H1 (cell line): ENCODE measurements at regions not wholly inside any gene's neighbourhood (a gene's known extent, or its start where the extent isn't known, plus 50 kb on each side); places are given as distances from the start of the nearest gene placed in this dataset.

Experiments
- CTCF ChIA-PET: fragments of 300-600 bp; sonication (Branson Sonifier 250); formaldehyde crosslinking; loops from one replicate; lab custom pipeline; 2021; ENCODE audit not compliant: partially characterized antibody; lab: Charles Lee
- POLR2A ChIA-PET: fragments of 300-600 bp; sonication (Branson Sonifier 250); formaldehyde crosslinking; loops from one replicate; lab custom pipeline; 2021; ENCODE audit warnings: inconsistent platforms; ENCODE audit not compliant: partially characterized antibody; lab: Charles Lee
- DNase-seq, 2 experiments: peaks; one replicate each; pipeline versions ENCODE4 v3.0.0 to v3.0.0-alpha.2; 2010 to 2022; ENCODE audit warnings: low spot score in 2 of 2, low read depth in 1 of 2, mixed read lengths in 1 of 2
- FAIRE-seq: peaks from 2 replicates; lab custom pipeline; 2011; peaks lifted over from hg19 to GRCh38; lab: Jason Lieb, UNC
- H2AFZ ChIP-seq: 2 replicates; pipeline ENCODE4 v1.8.1; 2012; ENCODE audit warnings: low read length, inconsistent platforms
- H2AK5ac ChIP-seq: 2 replicates; pipeline ENCODE4 v1.6.1; 2013; ENCODE audit warnings: low read depth, low read length
- H2BK120ac ChIP-seq: replicated peaks from 2 replicates; pipeline ENCODE3; 2013; ENCODE audit warnings: low read depth, low read length, inconsistent platforms
- H2BK12ac ChIP-seq: 2 replicates; pipeline ENCODE4 v1.6.1; 2013; ENCODE audit warnings: low read depth, low read length
- H2BK15ac ChIP-seq: 2 replicates; pipeline ENCODE4 v1.6.1; 2013; ENCODE audit warnings: low read length
- H2BK20ac ChIP-seq: 2 replicates; pipeline ENCODE4 v1.6.1; 2013; ENCODE audit warnings: low read length
- H2BK5ac ChIP-seq: 2 replicates; pipeline ENCODE4 v1.6.1; 2013; ENCODE audit warnings: low read depth, low read length
- H3K14ac ChIP-seq: 2 replicates; pipeline ENCODE4 v1.6.1; 2013; ENCODE audit warnings: inconsistent platforms; ENCODE audit not compliant: insufficient read length
- H3K18ac ChIP-seq: 2 replicates; pipeline ENCODE4 v1.6.1; 2013; ENCODE audit warnings: low read length; ENCODE audit errors: extremely low read depth
- H3K23ac ChIP-seq: 2 replicates; pipeline ENCODE4 v1.6.1; 2013; ENCODE audit warnings: inconsistent platforms; ENCODE audit not compliant: insufficient read length
- H3K23me2 ChIP-seq: 2 replicates; pipeline ENCODE4 v1.6.1; 2013; ENCODE audit warnings: low read depth, low read length
- H3K27ac ChIP-seq: 2 replicates; pipeline ENCODE4 v1.6.1; 2011; ENCODE audit warnings: low read depth, low read length, inconsistent platforms
- H3K27me3 ChIP-seq, 4 experiments: replicated peaks in 1 of 4; 1 replicate in 1 of 4; 2 replicates in 3 of 4; pipeline versions ENCODE4 v1.6.1 to v1.8.1; 2011 to 2013; ENCODE audit warnings: low read length in 3 of 4, mild to moderate bottlenecking in 3 of 4, inconsistent platforms in 2 of 4, mixed read lengths in 2 of 4, moderate library complexity in 1 of 4; ENCODE audit not compliant: control insufficient read depth in 3 of 4, insufficient read depth in 3 of 4; ENCODE audit errors: extremely low read depth in 1 of 4
- H3K36me3 ChIP-seq, 4 experiments: 2 replicates each; pipeline versions ENCODE4 v1.6.1 to v1.8.1; 2011 to 2013; ENCODE audit warnings: mild to moderate bottlenecking in 4 of 4, low read length in 3 of 4, moderate library complexity in 2 of 4, control low read depth in 1 of 4, inconsistent platforms in 1 of 4; ENCODE audit not compliant: insufficient read depth in 4 of 4, control insufficient read depth in 2 of 4
- H3K4ac ChIP-seq: replicated peaks from 2 replicates; pipeline ENCODE3; 2013; ENCODE audit warnings: low read length, low read depth, mixed read lengths, inconsistent platforms; ENCODE audit not compliant: insufficient read length
- H3K4me1 ChIP-seq, 4 experiments: replicated peaks in 1 of 4; 1 replicate in 1 of 4; 2 replicates in 3 of 4; pipeline versions ENCODE4 v1.6.1 to v1.8.1; 2011 to 2013; ENCODE audit warnings: low read length in 3 of 4, inconsistent platforms in 2 of 4, mixed read lengths in 1 of 4; ENCODE audit not compliant: insufficient read depth in 4 of 4, control insufficient read depth in 3 of 4
- H3K4me2 ChIP-seq, 2 experiments: 2 replicates each; pipeline versions ENCODE4 v1.6.1 to v1.8.1; 2011 to 2013; ENCODE audit warnings: low read depth in 2 of 2, low read length in 2 of 2, control low read depth in 1 of 2, inconsistent platforms in 1 of 2, mild to moderate bottlenecking in 1 of 2; ENCODE audit not compliant: insufficient read depth in 1 of 2
- H3K4me3 ChIP-seq, 4 experiments: fragments of 200-600, 300-600 bp in 1 of 4; sonication (generic), shearing (Covaris generic), sonication (Bioruptor Twin) in 1 of 4; 2 replicates each; pipeline versions ENCODE4 v1.5.1 to v1.8.1; 2011 to 2016; ENCODE audit warnings: low read length in 4 of 4, low read depth in 3 of 4, control low read depth in 2 of 4, inconsistent platforms in 2 of 4, mild to moderate bottlenecking in 2 of 4, mixed read lengths in 1 of 4, moderate library complexity in 1 of 4; ENCODE audit not compliant: insufficient read depth in 2 of 4; ENCODE audit errors: extremely low read depth in 1 of 4
- H3K56ac ChIP-seq: replicated peaks from 2 replicates; pipeline ENCODE3; 2013; ENCODE audit warnings: low read depth, mild to moderate bottlenecking, mixed read lengths, low read length, inconsistent platforms; ENCODE audit not compliant: insufficient read length
- H3K79me1 ChIP-seq: 2 replicates; pipeline ENCODE4 v1.6.1; 2013; ENCODE audit warnings: low read depth, low read length, control low read depth
- H3K79me2 ChIP-seq, 2 experiments: 2 replicates each; pipeline versions ENCODE4 v1.6.1 to v1.8.1; 2012 to 2013; ENCODE audit warnings: low read length in 2 of 2, mild to moderate bottlenecking in 2 of 2, inconsistent platforms in 1 of 2; ENCODE audit not compliant: insufficient read depth in 2 of 2, control insufficient read depth in 1 of 2
- H3K9ac ChIP-seq, 4 experiments: replicated peaks in 1 of 4; 1 replicate in 1 of 4; 2 replicates in 3 of 4; pipeline versions ENCODE4 v1.6.1 to v1.8.1; 2011 to 2013; ENCODE audit warnings: low read depth in 3 of 4, low read length in 3 of 4, control low read depth in 2 of 4, mild to moderate bottlenecking in 2 of 4, moderate library complexity in 2 of 4, inconsistent platforms in 1 of 4; ENCODE audit errors: extremely low read depth in 1 of 4
- H3K9me3 ChIP-seq, 2 experiments: 2 replicates each; pipeline versions ENCODE4 v1.6.1 to v1.8.1; 2012 to 2013; ENCODE audit warnings: mild to moderate bottlenecking in 2 of 2, moderate library complexity in 2 of 2, control low read depth in 1 of 2, inconsistent platforms in 1 of 2, low read depth in 1 of 2, low read length in 1 of 2, mixed read lengths in 1 of 2; ENCODE audit not compliant: insufficient read depth in 2 of 2
- H4K20me1 ChIP-seq, 2 experiments: replicated peaks in 1 of 2; 2 replicates each; pipeline versions ENCODE3 to v1.8.1; 2011 to 2013; ENCODE audit warnings: inconsistent platforms in 2 of 2, low read length in 2 of 2, mild to moderate bottlenecking in 1 of 2; ENCODE audit not compliant: insufficient read depth in 2 of 2, control insufficient read depth in 1 of 2
- H4K5ac ChIP-seq: 2 replicates; pipeline ENCODE4 v1.6.1; 2013; ENCODE audit warnings: low read length, low read depth, mixed read lengths, inconsistent platforms; ENCODE audit not compliant: insufficient read length
- H4K8ac ChIP-seq: 2 replicates; pipeline ENCODE4 v1.8.0; 2013; ENCODE audit warnings: mild to moderate bottlenecking, moderate library complexity, low read length, inconsistent platforms; ENCODE audit not compliant: insufficient read depth; ENCODE audit errors: extremely low read depth
- H4K91ac ChIP-seq: replicated peaks from 2 replicates; pipeline ENCODE3; 2013; ENCODE audit warnings: low read length, mixed read lengths, inconsistent platforms; ENCODE audit not compliant: insufficient read length
- HDAC6 ChIP-seq: IDR thresholded peaks from one replicate; pipeline ENCODE4 v1.7.1; 2012; ENCODE audit warnings: low read depth, mild to moderate bottlenecking, inconsistent platforms, low read length, moderate library complexity
- SIX5 ChIP-seq: IDR thresholded peaks from 2 replicates; pipeline ENCODE4 v1.6.1; 2011; ENCODE audit warnings: mild to moderate bottlenecking, low read depth, low read length
- WGBS, 2 experiments: shearing (Covaris generic) in 1 of 2; methylation state at CpG; one replicate each; pipeline versions ENCODE4 v1.1.6 to v1.1.7; 2013 to 2015; ENCODE audit warnings: low lambda C conversion rate in 2 of 2, mixed read lengths in 2 of 2, inconsistent platforms in 1 of 2, low coverage in 1 of 2, missing lambda C conversion rate in 1 of 2; ENCODE audit not compliant: insufficient replicate concordance in 2 of 2, insufficient coverage in 1 of 2, insufficient read length in 1 of 2; ENCODE audit errors: extremely low coverage in 1 of 2, missing lambda C conversion rate in 1 of 2; 5-methylcytosine and 5-hydroxymethylcytosine counted together
- TF ChIP-seq, protein P1 (sequence below), 3 experiments: IDR thresholded peaks; 1 replicate in 2 of 3; 2 replicates in 1 of 3; pipeline versions ENCODE4 v1.5.1 to v1.6.1; 2011; ENCODE audit warnings: low read length in 3 of 3, mild to moderate bottlenecking in 3 of 3, inconsistent platforms in 2 of 3, low read depth in 1 of 3, moderate library complexity in 1 of 3; ENCODE audit not compliant: insufficient read depth in 1 of 3; ENCODE audit errors: control extremely low read depth in 1 of 3

GRCh38 chr3:75396316-75396802 is 267.8 kb upstream of the FRG2C start:
- Histone ChIP-seq H3K36me3 (no peaks in the 10 kb centered on the region), H3K4me2 (no peak overlapping the region)

More at GRCh38 chr3:75396316-75396802, 267.8 kb upstream of the FRG2C start:
- no peak overlapping the region for H3K14ac ChIP-seq
- H4K5ac ChIP-seq, result no peak overlapping the region
- H4K20me1 ChIP-seq, result no peaks in the 10 kb centered on the region
- no peak overlapping the region for H2AK5ac ChIP-seq
- no peak overlapping the region for H2AFZ ChIP-seq
- no peak overlapping the region for H3K9ac ChIP-seq
- ChIA-PET CTCF (interaction anchor here (0.7 to 1.2 kb wide), 2 partner anchors 18 to 1906 kb away, joined by 3 to 4 read pairs; no protein-coding TSS in a partner anchor), POLR2A (no interaction called here)
- H4K91ac ChIP-seq, result no peak overlapping the region
- DNase-seq, result no peak
- no peak overlapping the region for H2BK15ac ChIP-seq
- no peaks in the 10 kb centered on the region for H3K4me1 ChIP-seq
- no peak overlapping the region for H2BK120ac ChIP-seq
- H3K4ac ChIP-seq, result no peak overlapping the region
- H2BK20ac ChIP-seq, result no peak overlapping the region
- no peak overlapping the region for H3K18ac ChIP-seq
- H3K79me1 ChIP-seq, result no peaks in the 10 kb centered on the region
- 93% methylated on average over 13 of the region's 29 CpGs; no CpG with 5 or more reads in 1 of the 2 experiments for WGBS, 2 experiments
- H2BK5ac ChIP-seq, result no peak overlapping the region
- no peak overlapping the region for H4K8ac ChIP-seq
- no peaks in the 10 kb centered on the region for H3K79me2 ChIP-seq
- no peak overlapping the region for H3K23ac ChIP-seq
- no peaks in the 10 kb centered on the region for H3K27me3 ChIP-seq
- no peak overlapping the region for H3K4me3 ChIP-seq
- no peaks in the 10 kb centered on the region for H3K23me2 ChIP-seq
- peaks cover 0 to 7% of the 10 kb centered on the region in 2 experiments; a peak in 1 of 4 replicates for H3K9me3 ChIP-seq
- no peak overlapping the region for H3K27ac ChIP-seq
- TF ChIP-seq SIX5, result no peak
- no peak for TF ChIP-seq HDAC6
- TF ChIP-seq, protein P1, sequence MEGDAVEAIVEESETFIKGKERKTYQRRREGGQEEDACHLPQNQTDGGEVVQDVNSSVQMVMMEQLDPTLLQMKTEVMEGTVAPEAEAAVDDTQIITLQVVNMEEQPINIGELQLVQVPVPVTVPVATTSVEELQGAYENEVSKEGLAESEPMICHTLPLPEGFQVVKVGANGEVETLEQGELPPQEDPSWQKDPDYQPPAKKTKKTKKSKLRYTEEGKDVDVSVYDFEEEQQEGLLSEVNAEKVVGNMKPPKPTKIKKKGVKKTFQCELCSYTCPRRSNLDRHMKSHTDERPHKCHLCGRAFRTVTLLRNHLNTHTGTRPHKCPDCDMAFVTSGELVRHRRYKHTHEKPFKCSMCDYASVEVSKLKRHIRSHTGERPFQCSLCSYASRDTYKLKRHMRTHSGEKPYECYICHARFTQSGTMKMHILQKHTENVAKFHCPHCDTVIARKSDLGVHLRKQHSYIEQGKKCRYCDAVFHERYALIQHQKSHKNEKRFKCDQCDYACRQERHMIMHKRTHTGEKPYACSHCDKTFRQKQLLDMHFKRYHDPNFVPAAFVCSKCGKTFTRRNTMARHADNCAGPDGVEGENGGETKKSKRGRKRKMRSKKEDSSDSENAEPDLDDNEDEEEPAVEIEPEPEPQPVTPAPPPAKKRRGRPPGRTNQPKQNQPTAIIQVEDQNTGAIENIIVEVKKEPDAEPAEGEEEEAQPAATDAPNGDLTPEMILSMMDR (IDR thresholded peaks at IDR 0.05; ENCODE audit: control extremely low read depth in 1 of 3, insufficient read depth in 1 of 3, low read depth in 1 of 3, low read length in 3 of 3), result peak in 2 of 3 experiments; percentile 18 to 28; a peak in 2 of 4 replicates
- no peak for FAIRE-seq
- no peak overlapping the region for H3K56ac ChIP-seq
- H2BK12ac ChIP-seq, result no peak overlapping the region
